ENCODE measurements at regions not wholly inside any gene's neighbourhood (a gene's known extent, or its start where the extent isn't known, plus 50 kb on each side); places are given as distances from the start of the nearest gene placed in this dataset.
"Not testable (repeated sequence)": the region's sequence is repeated elsewhere in the genome, so short reads cannot be mapped to it uniquely, and the experiment has no call there.

- DNase-seq = no peak
Measured at GRCh38 chr2:160816916-160817499, 323.4 kb upstream of the RBMS1 start.

GRCh38 chr2:160820691-160821090 lies 327.1 kb upstream of the RBMS1 start:
- DNase-seq = no peak

DNA sequence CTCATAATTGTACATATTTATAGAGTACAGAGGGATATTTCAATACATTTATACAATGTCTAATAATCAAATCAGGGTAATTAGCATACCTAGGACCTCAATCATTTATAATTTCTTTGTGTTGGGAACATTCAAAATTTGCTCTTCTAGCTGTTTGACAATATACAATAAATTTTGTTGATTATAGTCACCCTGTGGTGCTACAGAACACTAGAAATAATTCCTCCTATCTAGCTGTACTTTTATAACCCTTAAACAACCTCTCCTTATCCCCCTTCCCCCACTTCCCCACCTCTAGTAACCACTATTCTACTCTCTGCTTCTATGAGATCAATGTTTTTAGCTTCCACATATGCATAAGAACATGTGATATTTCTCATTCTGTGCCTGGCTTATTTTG lies 328.4 kb upstream of the RBMS1 start:
- DNase-seq = no peak

GRCh38 chr2:160825433-160825832 lies 331.8 kb upstream of the RBMS1 start:
- no peak for DNase-seq

GRCh38 chr2:160826496-160826895 lies 332.9 kb upstream of the RBMS1 start:
- DNase-seq = no peak

- no peak for DNase-seq
Measured at GRCh38 chr2:160828076-160828475, 332.2 kb upstream of the TANK start.

DNA sequence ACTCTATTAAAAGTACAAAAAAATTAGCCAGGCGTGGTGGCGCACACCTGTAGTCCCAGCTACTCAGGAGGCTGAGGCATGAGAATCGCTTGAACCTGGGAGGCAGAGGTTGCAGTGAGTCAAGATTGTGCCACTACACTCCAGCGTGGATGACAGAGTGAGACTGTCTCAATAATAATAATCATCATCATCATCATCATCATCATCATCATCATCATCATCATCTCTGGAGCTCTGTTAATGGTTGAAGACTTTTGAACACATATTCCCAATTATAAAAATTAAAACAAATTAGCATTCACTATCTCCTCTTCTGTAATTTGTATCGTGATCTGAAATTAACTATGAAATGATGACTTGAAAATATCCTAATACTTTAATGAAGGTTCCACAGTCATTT lies 327.8 kb upstream of the TANK start:
- not testable (repeated sequence) for DNase-seq

GRCh38 chr2:160835166-160835565 lies 325.1 kb upstream of the TANK start:
- peak; percentile 27 for DNase-seq

GRCh38 chr2:160836755-160837154 lies 323.5 kb upstream of the TANK start:
- DNase-seq = peak; percentile 98

DNA sequence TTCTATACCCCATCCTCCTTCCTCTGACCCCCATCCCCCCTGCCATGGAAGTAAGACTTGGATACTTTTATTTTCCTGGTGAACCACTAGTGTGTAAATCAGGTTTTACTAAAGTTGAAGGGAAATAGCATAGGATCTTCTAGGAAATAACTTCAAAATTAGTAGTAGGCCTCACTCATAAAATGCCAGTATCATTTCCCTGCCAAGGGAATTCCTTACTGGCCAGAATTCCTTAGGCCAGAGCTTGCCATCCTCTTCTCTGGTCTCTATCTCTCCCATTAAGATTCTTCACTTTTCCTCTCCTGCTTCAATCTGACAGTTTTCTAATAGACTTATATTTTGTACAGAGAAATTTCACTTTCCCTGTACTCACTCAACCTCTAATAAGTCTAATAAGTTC lies 322.8 kb upstream of the TANK start:
- DNase-seq = peak; percentile 19

GRCh38 chr2:160838147-160838546 lies 322.1 kb upstream of the TANK start:
- no peak for DNase-seq

- no peak for DNase-seq
Measured at GRCh38 chr2:160838691-160839090, 321.5 kb upstream of the TANK start.

DNA sequence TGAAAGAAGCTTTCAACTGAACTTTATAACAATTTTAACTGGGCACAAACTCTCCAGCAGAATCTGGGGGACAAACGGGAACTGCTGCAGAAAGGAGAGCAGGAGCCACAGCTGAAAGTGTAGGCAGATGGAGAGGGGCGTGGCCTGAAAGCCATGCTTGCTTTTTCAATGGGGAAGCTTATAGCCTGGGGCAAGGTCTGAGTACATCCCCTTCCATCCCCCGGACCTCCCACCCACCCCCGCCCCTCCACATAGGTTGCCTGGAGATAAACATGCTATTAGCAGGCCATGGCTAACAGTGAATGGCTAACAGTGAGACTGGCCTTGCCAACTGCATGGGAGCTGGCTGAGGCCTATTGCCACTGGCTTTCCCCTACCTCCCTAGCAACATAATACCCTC lies 317.9 kb upstream of the TANK start:
- no peak for DNase-seq

DNA sequence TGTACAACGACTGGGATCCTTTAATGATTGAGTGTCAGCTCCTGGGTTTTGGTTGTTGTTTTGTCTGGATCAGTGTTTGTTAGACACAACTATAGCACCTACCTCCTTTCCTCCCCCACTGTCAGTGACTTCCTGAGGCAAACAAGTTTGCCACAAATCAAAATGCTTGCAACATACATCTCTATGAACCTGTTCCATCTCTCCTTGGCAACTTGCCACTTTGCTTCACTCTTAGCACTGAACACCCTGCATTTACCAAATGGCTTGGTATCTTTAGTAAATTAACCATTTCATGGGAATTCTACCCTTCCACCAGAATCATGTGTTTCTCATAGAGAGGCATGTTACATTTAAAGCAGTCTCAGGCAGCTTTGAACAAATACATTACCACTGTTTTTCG lies 301.1 kb upstream of the TANK start:
- DNase-seq = no peak

DNA sequence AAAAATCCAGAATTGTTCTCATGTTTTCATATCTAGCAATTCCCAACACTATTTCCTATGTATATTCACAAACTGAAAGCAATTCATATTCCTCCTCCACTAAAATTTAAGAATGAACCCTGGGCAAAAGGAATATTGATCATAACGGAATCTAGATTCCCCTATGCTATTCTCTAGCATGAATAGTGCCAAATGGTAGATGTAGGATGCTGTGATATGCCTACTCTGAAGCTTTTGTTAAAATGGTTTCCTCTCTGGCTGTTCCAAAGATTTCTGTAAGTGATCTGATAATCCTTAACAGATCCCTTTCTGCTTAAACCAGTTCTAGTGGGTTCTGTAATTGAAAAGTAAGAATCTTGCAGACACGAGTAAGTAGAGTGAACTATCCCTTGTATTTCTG lies 298.0 kb upstream of the TANK start:
- no peak for DNase-seq

GRCh38 chr2:160868891-160869290 lies 291.3 kb upstream of the TANK start:
- DNase-seq = no peak

DNA sequence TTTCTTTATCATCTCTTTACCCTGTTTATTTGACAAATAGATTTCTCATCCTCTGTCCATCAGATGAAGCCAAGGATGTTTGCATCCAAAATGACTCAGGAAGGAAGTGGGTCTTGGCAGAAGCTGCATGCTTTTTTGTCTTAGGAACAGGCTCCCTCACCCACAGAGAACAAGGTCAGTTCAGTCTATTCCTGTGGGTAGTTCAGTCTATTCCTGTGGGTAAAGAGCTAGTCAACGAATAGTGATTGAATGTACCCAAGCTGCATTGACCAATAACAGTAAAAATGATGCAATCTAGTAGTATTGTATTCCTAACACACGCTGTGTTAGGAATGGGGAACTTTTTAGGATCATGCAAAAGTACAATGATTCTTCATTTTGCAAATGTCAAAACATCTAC lies 290.8 kb upstream of the TANK start:
- peak; percentile 94 for DNase-seq

DNA sequence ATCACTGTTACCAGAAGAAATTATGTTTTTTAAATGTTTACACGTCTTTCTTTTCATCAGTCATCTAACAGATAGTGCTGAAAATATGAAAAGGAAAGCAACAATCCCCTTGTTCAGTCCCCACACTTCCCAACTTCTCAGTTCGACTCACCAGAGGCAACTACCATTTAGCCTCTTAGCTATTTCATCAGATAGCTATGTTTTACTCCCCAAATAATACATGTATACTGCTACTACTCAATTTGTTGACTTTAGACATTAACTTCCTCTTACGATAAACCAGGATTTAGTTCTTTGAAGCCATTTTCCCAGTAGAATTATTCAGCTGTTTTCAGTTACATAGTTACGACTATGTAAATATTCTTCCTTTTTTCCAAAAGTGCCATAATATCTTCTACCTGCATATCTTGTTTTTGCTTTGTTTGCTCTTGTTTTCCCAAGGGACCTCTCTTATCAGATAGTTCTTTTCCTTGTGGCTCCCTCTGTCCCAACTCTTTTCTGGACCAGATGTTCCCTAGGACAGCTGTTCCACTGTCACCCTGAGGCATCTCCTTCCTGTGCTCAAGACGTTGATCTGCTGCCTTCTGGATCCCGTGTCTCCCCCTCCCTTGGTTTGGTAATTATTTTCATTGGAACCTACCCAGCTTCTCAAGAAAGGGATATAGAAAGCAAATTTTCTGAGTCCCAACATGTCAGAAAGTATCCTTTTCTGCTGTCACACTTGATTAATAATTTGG lies 289.3 kb upstream of the TANK start:
- DNase-seq = peak; percentile 50

DNA sequence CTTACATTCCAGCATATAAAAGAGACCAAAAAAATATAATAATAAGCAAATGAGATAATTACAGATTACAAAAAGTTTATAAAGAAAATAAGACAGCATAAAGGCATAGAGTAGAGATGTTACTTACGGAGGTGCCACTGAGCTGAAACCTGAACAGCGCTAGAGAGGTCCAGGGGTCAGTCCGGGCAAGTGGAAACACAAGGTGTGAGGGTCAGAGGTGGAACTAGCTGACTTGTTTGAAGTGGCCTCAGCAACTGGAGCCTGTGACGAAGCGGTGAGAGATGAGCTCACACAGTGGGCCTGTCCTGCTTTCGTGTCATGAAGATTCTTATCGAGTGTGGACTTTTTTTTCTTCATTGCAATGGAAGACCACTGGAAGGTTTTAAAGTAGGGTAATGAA lies 288.3 kb upstream of the TANK start:
- no peak for DNase-seq

DNA sequence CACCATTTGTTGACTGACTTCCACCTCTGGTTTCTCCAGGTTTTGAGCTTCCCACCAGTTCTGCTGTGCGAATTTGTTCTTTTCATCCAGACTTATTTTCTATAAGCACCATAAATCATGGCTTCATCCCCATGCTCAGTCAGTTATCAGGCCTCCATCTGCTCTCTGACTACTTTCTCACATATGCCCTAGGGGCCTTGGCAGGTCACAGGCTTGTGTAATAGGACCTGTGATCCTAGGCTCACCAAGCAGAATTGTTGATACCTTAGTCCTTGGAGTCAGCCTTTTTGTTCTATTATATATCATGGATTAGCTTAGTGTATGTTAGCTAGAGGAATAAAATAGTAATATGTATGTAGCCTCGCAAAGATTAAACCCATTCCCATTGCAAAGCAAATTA lies 284.2 kb upstream of the TANK start:
- no peak for DNase-seq

DNA sequence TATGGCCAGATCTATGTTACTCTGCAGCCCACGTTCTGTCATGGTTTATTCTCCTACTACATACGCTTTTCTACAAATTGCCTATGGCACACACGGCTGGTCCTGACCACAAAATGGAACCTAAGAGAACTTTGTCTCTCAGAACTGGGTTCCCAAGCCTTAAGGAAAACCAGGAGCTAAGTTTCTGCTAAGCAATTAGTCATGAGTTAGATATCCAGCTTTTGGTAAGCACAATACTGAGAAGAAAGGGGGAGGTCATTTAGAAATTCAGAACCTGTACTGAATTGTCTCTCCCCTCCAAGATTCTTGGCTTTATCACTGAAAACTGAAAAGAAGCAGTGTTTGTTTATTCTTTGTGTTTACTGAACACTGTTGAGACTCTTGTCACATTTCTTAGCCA lies 283.5 kb upstream of the TANK start:
- DNase-seq = peak; percentile 22

- DNase-seq = no peak
Measured at GRCh38 chr2:160878618-160879017, 281.6 kb upstream of the TANK start.

DNA sequence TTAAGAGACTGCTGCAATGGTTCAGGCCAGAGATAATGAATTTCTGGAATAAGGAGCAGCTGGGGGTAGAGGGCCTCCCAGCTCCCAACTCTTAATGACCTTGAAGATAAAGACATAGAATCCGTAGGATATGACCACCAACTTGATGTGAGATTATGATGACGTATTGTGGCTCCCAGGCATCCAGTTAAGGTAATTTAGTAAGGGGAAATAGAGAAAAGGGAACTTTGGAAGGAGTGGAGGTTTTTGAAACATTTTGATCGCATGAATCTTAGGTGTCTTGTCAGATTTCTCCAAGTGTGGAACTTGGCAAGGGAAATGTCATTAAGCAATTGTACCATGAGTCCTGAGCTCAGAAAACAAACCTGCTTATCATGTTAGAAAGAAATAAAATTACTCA lies 277.3 kb upstream of the TANK start:
- DNase-seq = no peak

DNA sequence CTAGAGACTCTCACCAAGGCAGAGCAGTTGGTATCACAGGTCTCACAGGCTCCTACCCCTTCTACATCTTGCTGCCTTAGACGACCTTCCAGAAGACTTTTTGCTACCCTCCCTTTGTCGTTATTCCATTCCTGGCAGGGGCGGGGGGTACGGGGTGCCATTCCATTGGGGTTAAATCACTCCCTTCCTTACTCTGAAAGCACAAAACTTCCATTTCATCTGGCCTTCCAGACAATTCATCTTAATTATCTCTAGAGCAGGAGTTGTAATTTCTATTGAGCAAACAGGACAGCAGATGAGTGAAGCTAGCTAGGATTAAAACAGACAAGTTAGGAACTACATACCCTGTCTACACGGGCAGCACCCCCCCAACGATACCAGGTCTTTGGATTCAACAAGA lies 276.2 kb upstream of the TANK start:
- DNase-seq = peak; percentile 57
